Dermis blood vessel endothelial cell (primary cell): ENCODE measurements at regions not wholly inside any gene's neighbourhood (a gene's known extent, or its start where the extent isn't known, plus 50 kb on each side); places are given as distances from the start of the nearest gene placed in this dataset.

Experiments
- DNase-seq: peaks from one replicate; pipeline ENCODE4 v3.0.0; 2010

- DNase-seq = no peak
Measured at GRCh38 chr1:209363112-209363511, 220.4 kb upstream of the CAMK1G start.

DNA sequence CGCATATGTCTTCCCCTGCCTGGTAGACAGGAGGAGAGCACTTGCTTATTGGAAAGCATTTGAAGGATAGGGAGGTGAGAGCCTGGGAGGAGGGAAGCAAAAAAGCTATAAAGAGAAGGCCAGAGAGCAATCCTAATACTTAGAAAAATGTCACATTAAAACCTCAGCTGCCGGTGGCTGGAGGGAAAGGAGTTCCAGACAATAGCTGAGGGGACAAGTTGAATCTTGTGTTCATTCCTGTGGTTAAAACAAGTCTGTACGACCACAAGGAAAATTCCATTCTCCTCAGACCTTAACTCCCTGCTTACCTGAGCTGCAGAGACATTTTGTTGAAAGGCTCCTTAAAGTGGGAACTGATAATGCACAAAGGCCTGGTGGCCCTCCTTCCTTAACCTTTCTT lies 218.8 kb upstream of the CAMK1G start:
- no peak for DNase-seq

- DNase-seq = no peak
Measured at GRCh38 chr1:209367061-209367772, 216.3 kb upstream of the CAMK1G start.

- DNase-seq = no peak
Measured at GRCh38 chr1:209368864-209369598, 214.5 kb upstream of the CAMK1G start.

DNA sequence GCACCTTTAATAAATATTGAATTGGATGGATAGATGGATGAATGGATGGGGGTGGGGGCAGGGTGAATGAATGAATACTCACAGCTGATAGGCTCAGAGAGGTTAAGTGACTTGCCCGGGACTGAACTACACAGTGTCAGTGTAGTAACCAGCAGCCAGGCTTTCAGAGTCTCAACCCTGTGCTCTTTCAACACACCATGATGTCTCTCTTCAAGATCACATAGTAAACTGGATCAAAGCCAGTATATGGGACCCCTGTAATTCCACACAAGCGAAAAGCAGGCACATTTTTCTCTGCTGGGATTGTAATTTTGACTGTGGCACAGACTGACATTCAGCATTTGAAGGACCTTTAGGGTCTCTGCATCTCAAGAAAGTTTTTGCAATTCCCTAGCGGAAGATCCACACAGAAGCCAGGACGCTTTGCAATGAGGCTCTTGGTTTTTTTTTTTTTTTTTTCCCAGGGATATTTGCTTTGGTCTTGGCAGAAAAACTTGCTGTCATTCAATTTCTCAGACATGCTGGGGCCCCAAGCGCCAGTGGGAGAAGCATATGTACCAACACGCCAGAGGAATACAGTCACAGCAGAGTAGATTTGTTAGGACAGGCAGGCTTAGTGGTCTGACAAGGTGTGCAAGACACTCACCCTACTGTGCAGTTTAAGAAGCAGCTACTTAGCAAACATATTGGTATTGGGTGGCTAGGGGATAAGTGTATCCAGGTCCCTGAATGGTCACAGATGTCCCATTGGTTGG lies 213.1 kb upstream of the CAMK1G start:
- no peak for DNase-seq

GRCh38 chr1:209375097-209375496 lies 208.4 kb upstream of the CAMK1G start:
- DNase-seq = no peak

- DNase-seq = no peak
Measured at GRCh38 chr1:209375671-209376365, 207.7 kb upstream of the CAMK1G start.

DNA sequence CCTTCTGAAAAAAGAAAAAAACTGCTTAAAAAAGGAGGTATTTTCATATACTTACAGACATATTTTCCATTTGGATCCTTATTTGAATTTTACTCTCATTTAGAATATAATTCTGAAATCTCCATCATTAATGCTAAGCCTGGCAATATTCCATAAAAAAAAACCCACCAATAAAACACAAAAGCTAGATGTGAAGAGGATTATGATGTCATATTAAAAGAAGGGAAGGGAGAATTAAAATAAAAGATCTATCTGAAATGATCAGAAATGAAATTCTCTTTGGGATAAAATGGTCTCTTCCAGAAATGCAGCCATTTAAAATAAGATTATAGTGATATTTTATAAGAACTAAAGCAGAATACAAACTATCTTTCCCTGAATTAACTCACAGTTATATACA lies 206.7 kb upstream of the CAMK1G start:
- DNase-seq = no peak

GRCh38 chr1:209377995-209378394 lies 205.5 kb upstream of the CAMK1G start:
- DNase-seq = no peak

DNA sequence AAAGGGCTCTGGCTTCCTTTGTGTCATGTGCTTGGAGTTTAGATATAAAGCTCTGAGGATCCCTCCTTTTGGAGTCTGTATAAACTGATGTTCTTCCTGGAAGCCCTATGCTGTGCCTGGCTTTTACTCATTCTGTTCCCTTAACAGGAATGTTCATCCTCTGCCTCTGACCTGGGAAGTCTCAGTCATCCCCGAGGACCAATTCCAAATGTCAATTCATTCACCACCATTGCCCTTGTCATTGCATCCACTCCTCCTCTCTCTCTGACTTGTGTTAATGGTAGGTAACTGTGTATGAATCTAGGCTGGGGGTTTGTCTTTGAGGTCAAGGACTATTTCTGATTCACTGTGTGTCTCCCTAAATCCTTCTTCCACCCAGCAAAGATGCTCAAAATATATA lies 204.2 kb upstream of the CAMK1G start:
- DNase-seq = no peak

DNA sequence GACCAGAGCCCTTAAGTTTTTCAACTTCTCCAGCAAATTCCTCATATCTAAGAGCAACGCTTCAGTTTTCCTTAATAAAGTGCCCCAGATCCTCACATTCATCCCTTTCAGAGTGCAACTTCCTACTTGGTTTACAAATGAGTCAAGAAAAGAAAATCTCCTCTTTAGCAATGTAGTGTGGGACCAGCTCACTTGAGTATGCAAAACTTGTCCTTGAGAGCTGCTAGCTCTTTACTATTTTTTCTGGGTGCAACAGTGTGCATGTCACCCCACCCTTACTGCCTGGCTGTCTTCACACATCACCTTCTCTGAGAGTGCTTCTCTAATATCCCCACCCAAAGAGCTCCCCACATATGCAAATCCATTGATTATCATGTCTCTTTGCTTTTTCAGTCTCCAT lies 203.1 kb upstream of the CAMK1G start:
- DNase-seq = no peak

GRCh38 chr1:209382231-209383100 lies 201.0 kb upstream of the CAMK1G start:
- DNase-seq = no peak

DNA sequence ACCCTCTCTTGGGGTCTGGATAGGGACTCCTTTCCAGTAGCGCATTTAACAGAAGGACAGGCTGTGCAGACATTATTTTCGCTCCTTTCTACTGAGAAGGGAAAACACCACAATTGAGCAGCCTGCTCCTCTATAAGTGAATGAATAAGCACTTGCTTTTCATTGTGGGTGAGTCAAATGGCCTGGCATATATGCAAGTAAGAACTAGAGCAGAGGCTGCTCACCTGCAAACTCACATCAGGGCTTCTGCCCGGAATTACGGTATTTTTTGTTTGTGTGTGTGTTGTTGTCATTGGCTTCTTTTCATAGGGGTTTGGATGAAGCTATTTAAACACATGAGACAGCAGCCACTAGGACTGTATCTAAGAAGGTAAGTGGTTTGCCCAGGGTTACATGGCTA lies 200.1 kb upstream of the CAMK1G start:
- no peak for DNase-seq

DNA sequence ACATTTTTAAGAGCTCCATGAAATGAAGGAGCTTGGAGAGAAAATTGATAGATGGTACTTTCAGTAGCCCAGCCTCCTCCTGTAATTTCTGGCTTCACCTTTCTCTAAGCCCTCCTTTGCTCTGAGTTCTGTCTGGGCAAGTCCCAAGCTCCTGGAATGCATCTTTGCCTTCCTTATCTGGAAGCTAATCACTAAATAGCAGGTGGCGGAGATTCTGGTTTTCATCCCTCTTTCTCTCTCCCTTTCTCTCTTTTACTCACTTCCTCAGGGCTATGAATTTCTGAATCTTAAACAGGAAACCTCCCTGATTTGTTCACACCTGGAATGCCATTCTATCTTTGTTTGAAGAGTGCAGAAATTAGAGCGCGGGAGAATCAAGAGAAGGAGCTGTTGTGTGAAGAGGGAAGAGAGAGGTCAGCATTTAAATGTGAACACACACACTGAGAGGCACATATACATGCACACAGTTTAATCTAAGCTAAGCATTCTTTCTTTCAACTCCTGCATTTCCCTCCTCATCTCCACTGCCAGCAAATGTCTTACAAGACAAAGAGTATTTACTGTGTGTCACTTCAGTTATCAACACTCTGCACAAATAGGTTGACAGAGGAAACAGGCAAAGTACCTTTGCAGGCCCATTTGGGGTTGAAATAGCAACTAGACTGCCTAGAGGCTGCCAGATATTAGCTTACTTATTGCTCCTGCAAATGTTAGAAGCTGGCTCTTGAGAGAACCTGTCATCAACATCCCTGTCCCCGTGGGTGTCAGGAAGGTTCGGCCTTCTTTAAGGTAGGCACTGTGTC lies 199.4 kb upstream of the CAMK1G start:
- no peak for DNase-seq

GRCh38 chr1:209384710-209385550 lies 198.6 kb upstream of the CAMK1G start:
- no peak for DNase-seq

GRCh38 chr1:209386156-209386555 lies 197.4 kb upstream of the CAMK1G start:
- DNase-seq = no peak

GRCh38 chr1:209387271-209387968 lies 196.1 kb upstream of the CAMK1G start:
- no peak for DNase-seq

DNA sequence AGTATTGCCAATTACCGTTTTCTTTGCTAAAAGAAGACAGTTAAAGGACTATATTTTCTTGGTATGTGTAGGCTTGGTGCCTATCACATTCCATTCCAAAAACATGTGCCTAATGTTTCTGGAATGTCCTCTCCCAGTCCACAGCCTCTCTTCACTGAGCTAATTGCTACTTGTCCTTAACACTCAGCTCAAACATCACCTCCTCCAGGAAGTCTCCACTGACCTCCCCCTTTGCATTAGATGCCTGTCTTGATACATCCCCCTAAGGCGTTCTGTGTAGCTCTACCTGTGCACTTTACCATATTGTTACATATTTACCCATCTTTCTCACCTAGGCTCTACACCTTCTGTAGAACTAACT lies 195.6 kb upstream of the CAMK1G start:
- no peak for DNase-seq

GRCh38 chr1:209388358-209388757 lies 195.2 kb upstream of the CAMK1G start:
- no peak for DNase-seq

- DNase-seq = no peak
Measured at GRCh38 chr1:209389258-209389657, 194.3 kb upstream of the CAMK1G start.
